GM18951 (cell line): ENCODE measurements at regions not wholly inside any gene's neighbourhood (a gene's known extent, or its start where the extent isn't known, plus 50 kb on each side); places are given as distances from the start of the nearest gene placed in this dataset.

ENCODE experiments used
- POLR2A ChIP-seq: IDR thresholded peaks from 4 replicates; pipeline ENCODE4 v1.6.1; 2011; ENCODE audit warnings: mild to moderate bottlenecking; ENCODE audit not compliant: insufficient read length, insufficient read depth; ENCODE audit errors: extremely low read depth
- in situ Hi-C: fragments of 300-500 bp; cut with MboI; formaldehyde crosslinking; loops from one replicate; pipeline ENCODE4 v1.12.0; 2022; ENCODE audit warnings: low sequenced_read_pairs, mixed read lengths, inconsistent platforms; ENCODE audit not compliant: unreplicated experiment

- no peak for TF ChIP-seq POLR2A
- in situ Hi-C loops, result no loop called here
Observed at GRCh38 chr1:58977598-58977997, 193.8 kb upstream of the JUN start.

- in situ Hi-C loops, result no loop called here
Observed at GRCh38 chr1:58978096-58978495, 194.2 kb upstream of the JUN start.

GRCh38 chr1:58979086-58979485 is 195.2 kb upstream of the JUN start:
- in situ Hi-C loops, result no loop called here
- no peak for TF ChIP-seq POLR2A

More at GRCh38 chr1:58978096-58978495, 194.2 kb upstream of the JUN start:
- TF ChIP-seq POLR2A, result no peak

- in situ Hi-C loops, result no loop called here
- no peak for TF ChIP-seq POLR2A
Observed at GRCh38 chr1:58979677-58980076, 195.8 kb upstream of the JUN start.

GRCh38 chr1:58981392-58981791 is 197.5 kb upstream of the JUN start:
- TF ChIP-seq POLR2A, result no peak
- in situ Hi-C loops, result no loop called here

- TF ChIP-seq POLR2A, result no peak
- in situ Hi-C loops, result no loop called here
Observed at GRCh38 chr1:58982259-58982998, 198.6 kb upstream of the JUN start.

- in situ Hi-C loops, result no loop called here
- TF ChIP-seq POLR2A, result no peak
Observed at GRCh38 chr1:58983162-58983561, 199.3 kb upstream of the JUN start.

GRCh38 chr1:58983633-58984245 is 199.9 kb upstream of the JUN start:
- no peak for TF ChIP-seq POLR2A
- in situ Hi-C loops, result no loop called here

- in situ Hi-C loops, result no loop called here
- TF ChIP-seq POLR2A, result no peak
Observed at GRCh38 chr1:58986996-58987767, 203.3 kb upstream of the JUN start.

- in situ Hi-C loops, result no loop called here
- TF ChIP-seq POLR2A, result no peak
Observed at GRCh38 chr1:58988752-58989151, 204.9 kb upstream of the JUN start.

- no peak for TF ChIP-seq POLR2A
- in situ Hi-C loops, result no loop called here
Observed at GRCh38 chr1:58989845-58990244, 206.0 kb upstream of the JUN start.

- TF ChIP-seq POLR2A, result no peak
- in situ Hi-C loops, result no loop called here
Observed at GRCh38 chr1:58991305-58991704, 207.5 kb upstream of the JUN start.

- TF ChIP-seq POLR2A, result no peak
- in situ Hi-C loops, result no loop called here
Observed at GRCh38 chr1:58992643-58993042, 208.8 kb upstream of the JUN start.
